ENCODE measurements at regions not wholly inside any gene's neighbourhood (a gene's known extent, or its start where the extent isn't known, plus 50 kb on each side); places are given as distances from the start of the nearest gene placed in this dataset.

DNA sequence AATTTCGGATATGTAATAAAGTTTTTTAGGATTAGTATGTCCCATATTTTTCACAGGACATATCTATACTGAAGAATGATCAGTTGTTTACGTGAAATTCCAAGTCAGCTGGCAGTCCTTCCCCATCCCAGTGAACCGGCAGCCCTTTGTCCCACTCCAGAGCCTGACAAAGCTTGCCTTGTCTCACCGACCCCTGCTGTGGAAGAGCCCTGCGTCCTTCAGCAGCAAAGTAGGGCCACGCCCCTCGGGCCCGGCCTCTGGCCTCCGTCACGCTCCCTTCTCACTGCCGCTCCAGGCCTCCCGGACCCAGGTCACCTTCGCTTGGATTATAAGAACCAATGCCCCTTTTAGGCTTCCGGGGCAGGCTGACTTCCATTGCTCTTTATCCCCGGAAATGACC, 89.8 kb upstream of the TGIF1 start:
- DNase-seq, result no peak

DNA sequence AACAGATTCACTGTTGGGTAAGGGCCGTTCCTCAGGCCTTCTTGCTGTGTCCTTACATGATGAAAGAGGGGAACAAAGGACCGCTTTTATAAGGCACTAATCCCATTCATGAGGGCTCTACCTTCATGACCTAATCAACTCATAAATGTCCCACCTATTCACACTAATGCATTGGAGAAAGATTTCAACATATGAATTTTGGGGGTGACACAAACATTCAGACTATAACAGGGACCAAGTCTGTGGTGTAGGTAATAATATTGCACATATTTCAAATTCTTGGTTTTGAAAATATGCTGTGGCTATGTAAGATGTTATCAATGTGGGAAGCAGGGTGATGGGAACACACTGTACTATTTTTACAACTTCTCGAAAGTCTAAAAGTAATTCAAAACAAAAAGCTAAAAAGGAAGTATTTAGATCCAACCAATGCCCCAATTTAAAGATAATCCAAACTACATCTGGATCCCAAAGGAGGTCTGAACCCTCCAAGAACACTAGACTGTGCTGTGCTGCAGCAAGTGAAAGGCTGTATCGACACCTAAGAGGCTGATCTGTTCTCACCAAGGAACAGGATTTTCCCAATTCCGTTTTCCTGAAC, 82.4 kb upstream of the TGIF1 start:
- DNase-seq, result no peak

DNA sequence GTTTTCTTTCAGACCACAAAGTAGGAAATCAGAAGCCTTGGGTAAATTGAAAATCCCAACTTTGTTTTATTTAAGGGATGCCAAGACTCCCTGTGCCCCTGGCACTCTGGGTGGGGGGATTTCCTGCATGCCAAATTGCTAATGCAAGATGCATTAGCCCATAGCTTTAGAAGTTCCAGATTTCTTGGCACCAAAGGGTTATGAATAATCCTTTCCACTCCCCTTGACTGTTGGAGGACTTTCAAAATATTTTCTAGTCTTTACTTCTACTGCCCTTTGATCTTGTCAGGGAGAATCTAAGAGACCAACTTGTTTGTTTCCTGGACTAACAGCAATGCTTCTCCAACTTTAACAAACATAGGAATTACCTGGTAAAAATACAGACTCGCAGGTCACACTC, 81.8 kb upstream of the TGIF1 start:
- no peak for DNase-seq

DNA sequence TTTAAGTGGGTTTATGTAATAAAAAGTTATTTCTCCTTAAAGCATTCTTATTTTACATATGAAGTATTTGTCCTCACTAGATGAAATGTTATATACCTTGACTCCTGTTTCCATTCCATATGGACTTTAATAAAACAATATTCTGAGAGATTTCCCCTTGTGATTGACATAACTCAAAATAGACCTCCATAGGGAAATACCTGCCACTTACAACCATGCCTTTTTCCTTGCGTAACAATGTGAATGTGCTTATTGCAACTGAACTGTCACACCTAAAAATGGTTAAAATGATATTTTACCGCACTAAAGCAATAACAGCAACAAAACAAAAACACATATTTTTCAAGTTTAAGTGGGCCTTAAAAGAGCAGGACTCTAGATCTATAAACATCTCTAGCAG, 70.3 kb upstream of the TGIF1 start:
- no peak for DNase-seq

DNA sequence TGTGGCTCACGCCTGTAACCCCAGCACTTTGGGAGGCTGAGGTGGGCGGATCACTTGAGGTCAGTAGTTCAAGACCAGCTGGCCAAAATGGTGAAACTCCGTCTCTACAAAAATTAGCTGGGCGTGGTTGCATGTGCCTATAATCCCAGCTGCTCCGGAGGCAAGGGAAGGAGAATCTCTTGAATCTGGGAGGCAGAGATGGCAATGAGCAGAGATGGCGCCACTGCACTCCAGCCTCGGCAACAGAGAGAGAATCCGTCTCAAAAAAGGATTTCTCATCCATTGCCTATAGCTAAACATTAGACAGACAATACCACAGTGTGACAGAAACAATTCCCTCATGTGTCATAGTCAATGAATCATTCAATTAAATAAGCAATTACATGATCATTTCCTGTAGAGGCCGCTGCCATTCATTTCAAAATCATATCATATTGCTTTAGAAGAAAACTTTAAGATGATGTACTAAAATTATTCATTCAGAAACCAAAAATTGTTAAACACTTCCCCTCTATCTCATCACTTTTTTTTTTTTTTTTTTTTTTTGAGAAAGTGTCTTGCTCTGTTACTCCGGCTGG, 69.5 kb upstream of the TGIF1 start:
- peak; percentile 53 for DNase-seq

DNA sequence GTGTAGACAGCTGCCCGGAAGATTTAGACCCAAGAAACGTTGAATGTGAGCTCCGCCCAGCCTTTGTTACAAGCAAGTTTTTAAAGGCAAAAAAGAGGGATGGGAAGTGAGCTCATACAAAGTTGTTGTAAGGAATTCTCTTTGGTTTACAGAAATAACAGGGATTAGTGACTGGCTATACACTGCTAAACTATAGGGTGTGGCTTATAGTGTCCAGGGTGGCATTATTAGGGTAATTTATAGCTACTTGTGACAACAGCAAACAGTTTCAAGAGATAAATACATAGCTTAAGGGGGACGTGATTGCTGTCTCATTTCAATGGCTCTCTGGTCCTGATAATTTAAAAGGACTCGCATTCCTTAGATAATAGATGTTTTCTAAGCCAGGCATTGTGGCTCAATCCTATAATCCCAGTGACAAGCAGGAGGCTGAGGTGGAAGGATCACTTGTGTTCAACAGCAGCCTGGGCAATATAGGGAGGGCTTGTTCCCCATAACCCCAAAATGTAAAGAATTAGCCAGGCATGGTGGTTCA, 66.5 kb upstream of the TGIF1 start:
- DNase-seq, result no peak

DNA sequence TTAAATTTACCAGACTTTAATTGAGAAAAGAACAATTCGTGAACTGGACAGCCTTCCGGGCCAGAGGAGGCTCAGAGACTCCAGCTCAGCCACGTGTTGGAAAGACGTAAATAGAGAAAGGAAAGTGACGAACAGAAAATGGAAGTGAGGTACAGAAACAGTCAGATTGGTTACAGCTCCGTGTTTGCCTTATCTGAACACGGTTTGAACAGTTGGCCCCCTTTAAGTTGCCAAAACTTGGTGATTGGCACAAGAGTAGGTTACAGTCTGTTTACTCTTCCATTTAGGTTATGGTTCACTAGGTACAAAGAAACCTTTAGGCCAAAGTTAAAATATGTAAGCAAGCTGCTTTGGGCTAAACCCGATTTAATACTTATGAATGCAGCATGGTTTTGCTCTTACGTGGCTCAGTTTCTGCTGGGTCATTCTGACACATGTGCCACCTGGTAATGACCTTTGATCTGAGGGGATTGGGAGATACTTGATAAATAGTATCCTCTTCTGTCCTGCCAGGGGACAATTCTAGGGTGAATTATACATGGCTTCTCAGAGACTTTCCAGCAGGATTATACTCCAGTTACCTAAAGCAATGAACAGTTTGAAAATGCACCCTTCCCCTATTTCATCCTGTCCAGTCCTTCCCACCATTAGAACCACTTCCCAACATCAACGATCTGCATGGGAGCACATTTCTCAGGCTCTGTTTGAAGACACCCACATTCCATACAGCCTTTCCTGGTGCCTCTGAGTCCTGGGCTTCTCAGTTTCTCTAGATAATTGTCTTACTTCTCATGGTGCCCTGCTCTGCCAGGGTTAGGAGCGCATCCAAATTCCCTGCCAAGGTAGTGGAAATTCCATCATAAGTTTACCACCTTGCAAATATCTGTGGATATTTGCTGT, 65.1 kb upstream of the TGIF1 start:
- no peak for DNase-seq

DNA sequence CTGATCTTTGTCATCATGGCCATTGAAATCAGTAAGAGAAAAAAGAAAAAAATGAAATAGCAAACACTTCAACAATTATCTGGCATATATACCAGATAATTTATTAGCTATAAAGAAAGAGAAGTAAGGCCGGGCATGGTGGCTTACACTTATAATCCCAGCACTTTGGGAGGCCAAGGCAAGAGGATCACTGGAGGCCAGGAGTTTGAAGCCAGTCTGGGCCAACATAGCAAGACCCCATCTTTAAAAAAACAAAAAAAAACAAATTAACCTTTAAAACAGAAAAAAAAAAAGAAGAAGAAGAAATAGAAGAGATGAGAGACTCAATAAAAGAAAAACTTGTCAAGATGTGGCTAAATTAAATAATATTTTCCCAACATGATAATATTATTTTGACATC, 61.6 kb upstream of the TGIF1 start:
- no peak for DNase-seq

DNA sequence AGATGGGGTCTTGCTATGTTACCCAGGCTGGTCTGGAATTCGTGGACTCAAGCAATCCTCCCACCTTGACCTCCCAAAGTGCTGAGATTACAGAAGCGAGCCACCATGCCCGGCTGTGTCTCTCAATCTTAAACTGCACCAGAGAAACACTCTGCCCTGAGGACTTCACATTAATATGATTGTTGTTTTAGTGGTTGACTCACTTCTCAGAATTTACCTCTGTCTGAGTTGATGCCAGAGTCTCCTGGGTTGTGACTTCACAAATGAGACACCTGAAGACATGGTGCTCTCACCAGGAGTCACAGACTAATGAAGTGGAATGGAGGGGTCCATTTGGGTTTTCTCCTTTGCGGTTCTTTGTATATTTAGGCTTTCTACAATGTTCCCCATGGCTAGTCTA, 61.0 kb upstream of the TGIF1 start:
- DNase-seq, result no peak

DNA sequence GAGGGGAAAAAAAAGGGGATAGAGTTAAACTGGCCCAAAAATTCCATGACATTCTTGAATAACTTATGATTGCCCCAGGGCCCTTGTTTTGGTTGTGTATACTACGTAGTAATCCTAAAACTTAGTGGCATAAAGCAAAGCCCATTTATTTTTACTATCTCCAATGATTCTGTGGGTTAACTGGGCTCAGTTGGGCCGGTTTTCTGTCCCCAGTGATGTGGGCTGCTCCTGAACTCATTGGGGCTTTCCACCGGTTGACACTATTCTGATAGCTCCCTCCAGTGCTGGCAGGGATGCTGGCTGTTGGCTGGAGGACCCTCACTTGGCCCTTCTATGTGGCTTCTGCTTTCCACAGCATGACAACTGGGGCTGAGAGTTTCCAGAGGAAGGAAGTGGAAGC, 60.0 kb upstream of the TGIF1 start:
- no peak for DNase-seq

DNA sequence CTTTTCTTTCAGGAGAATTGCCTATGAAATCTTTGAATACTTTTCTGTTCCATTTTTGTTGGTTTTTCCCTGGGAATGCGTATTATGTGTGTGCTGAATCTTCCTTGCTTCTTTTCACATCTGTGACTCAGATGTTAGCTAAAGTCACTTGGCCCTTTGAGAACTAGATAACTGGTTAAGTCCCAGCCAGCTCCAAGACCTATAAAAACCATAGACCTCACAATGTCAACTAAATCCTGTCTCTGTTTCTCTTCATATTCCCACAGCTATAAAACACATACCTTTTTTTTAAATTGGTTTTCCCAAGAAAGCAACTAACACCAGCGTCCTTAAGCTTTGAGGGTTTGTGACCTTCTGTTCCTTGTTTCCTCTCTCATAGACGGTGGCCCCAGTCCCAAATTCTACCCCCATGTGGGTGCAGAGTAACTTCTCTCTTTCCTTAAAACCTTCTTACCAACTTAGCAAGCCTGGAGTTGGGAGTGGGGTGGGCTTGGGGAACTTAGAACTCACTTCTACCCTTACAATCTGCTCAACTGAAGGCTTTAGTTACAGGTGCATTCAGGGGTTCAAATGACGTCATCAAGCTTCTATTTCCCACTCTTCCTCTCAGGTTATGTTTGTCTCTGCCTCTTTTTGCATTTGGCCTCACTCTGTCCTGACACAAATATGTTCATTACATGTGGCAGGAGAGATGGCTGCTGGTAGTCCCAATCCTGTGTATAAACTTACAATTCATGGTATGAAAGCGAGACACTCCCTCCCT, 58.1 kb upstream of the TGIF1 start:
- DNase-seq, result no peak

DNA sequence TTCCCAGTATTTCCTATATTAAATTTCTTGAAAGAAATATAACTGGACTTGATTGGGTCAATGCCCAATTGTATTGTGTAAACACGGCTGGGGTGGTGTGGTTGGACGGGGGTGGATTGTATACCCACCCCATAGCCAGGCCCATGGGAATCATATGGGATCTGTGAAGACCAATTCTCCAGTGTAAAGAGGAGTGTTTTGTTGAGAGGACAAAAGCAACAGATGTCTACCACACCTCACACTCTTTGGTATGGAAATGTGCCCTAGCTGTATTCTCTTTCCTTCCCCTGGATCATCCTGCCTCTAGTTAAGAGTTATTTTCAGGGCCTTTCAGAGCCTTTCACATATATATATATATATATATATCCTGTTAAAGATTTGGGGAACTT, 57.5 kb upstream of the TGIF1 start:
- DNase-seq, result no peak

DNA sequence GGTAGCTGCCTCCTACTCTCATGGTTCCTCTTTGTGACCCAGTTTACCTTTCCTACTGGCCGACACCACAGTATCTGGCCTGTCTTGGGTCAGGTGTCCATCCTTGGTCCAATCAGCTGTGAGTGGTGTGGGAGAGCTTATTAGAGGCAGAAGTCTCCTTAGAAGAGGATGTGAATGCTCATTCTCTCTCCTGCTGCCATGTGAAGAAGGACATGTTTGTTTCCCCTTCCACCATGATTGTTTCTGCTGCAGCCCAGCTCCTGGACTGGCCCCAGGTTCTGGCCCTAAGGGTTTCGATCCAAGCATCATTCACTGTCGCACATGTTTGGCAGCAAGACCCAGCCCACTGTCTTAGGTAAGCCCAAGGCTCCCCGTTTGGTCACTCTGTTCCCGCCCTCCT, 55.3 kb upstream of the TGIF1 start:
- no peak for DNase-seq

DNA sequence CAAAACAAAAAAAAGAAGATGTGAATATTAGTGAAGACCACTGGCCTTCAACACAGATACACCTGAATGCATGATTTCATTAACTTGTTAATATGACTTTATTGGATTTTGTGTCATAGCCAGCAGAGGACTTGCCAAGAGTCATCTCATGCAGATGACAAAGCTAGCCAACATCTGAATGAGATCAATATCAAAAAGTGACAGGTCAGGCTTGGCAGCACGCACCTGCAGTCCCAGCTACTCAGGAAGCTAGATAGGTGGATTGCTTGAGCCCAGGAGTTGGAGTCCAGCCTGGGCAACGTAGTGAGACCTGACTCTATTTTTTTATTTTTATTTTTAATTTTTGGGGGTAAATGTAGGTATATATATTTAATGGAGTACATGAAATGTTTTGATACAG, 54.5 kb upstream of the TGIF1 start:
- DNase-seq, result no peak

DNA sequence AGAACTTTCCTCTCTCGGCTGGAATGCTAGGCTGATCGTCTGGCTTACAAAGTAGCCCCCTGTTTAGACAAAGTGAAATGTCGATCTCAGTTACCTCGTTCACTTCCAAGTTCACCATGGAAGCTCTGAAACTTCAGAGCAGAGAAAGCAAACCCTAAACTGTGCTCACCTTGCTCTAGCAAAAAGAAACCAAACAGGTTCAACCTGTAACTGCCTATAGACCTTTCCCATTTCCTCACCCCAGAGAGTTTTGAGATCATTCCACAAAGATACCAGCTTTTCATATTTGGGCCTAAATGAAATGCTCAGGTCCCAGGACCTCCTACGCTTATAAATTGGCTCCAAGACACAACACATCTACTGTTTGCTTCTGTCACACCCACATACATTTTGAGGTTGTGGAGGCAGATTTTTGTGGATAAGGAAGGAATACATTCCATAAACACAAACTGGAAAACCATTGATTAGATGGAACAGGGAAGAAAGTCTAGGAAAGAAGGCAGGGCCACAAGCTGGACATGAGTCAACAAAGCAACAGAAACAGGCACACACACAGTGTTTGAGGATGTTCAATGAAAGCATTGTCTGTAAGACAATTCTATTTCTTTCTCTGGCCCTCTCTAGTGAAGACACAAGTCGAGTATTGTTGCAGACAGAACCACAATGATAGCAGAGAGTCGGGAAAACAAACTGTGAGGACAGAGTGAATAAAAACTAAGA, 52.8 kb upstream of the TGIF1 start:
- DNase-seq, result no peak

DNA sequence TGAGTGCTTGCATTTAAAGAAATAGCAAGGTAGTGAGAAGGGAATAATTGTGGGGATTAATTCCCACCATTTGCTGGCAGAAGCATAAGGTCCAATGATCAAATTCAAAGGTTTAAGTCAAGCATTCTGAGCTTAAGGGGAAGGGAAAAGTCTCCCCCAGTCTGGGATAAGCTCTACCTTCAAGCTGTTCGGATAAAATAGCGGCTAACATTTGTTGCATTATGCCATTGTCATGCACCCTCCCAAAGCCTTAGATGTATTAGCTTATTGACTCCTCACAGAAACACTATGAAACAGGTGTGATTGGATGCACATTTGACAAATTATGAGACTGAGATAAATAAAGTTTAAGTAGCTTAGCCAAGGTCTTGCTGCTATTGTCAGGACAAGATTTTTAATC, 52.2 kb upstream of the TGIF1 start:
- DNase-seq, result no peak

Data from CD4-positive, alpha-beta T cell treated with Interleukin-17A for 1 hour (primary cell).